ENCODE measurements at regions not wholly inside any gene's neighbourhood (a gene's known extent, or its start where the extent isn't known, plus 50 kb on each side); places are given as distances from the start of the nearest gene placed in this dataset.

GRCh38 chr11:128251140-128251539 lies 336.2 kb downstream of the ETS1 start:
- peak; percentile 40 for DNase-seq (ENCODE audit: low read depth)
- no peak overlapping the region for H3K4me3 ChIP-seq (ENCODE audit: low read depth, low read length)
- TF ChIP-seq, protein P1, sequence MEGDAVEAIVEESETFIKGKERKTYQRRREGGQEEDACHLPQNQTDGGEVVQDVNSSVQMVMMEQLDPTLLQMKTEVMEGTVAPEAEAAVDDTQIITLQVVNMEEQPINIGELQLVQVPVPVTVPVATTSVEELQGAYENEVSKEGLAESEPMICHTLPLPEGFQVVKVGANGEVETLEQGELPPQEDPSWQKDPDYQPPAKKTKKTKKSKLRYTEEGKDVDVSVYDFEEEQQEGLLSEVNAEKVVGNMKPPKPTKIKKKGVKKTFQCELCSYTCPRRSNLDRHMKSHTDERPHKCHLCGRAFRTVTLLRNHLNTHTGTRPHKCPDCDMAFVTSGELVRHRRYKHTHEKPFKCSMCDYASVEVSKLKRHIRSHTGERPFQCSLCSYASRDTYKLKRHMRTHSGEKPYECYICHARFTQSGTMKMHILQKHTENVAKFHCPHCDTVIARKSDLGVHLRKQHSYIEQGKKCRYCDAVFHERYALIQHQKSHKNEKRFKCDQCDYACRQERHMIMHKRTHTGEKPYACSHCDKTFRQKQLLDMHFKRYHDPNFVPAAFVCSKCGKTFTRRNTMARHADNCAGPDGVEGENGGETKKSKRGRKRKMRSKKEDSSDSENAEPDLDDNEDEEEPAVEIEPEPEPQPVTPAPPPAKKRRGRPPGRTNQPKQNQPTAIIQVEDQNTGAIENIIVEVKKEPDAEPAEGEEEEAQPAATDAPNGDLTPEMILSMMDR (IDR thresholded peaks at IDR 0.05; ENCODE audit: insufficient read depth, low read length) = no peak

DNA sequence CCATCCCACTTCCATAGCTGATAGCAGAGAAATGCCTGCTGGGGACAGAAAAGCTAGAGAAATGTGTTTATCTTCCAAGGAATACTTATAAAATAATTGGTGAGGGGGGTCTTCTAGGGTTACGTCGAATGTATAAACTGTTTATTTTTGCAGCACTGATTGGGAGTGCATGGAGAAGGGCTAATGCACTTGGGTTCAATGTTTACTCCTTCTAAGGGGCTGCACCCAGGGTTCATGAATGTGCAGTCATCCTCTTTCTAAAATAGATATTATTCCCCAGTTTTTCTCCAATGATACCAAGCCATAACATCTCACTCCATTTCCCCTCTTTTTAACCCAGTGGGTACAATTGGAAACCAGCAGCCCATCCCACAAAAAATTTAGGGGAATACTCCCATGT lies 336.9 kb downstream of the ETS1 start:
- TF ChIP-seq, protein P1 (IDR thresholded peaks at IDR 0.05; ENCODE audit: insufficient read depth, low read length) = no peak
- no peak overlapping the region for H3K4me3 ChIP-seq (ENCODE audit: low read depth, low read length)
- DNase-seq (ENCODE audit: low read depth) = no peak

DNA sequence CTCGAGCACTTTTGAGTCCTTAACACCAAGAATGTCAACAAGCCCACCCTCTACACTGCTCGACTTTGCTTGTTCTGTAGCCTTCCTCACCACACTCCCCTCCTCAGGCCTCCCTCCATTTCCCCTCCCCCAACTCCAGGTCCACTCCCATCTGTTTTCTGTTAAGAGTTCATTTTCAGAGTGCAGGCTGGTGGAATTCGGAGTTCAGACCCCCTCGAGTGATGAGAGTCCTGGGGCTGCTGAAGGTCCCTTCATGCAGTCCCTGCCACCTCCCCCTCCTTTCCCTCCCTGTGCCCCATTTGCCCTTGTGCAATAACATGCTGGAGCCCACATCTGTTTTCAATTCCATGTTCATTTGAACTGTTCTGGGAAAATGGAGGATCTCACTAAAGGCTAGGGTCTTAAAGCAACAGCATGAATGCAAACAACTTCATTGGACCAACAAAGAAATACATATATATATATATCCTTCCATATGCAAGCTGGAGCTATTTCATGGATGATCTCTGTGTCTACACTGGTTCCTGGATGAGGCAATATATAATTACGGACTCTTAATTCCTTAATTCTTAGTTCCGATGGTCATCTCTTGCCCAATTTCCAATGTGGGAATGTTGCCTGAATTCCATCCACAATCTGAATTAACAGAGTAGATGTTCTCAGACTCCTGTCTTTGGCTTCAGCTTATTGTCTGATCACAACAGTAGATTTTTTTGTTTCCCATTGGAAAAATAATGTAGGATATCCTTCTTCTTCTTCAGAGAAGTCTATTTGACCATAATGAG lies 340.4 kb downstream of the ETS1 start:
- TF ChIP-seq, protein P1 (IDR thresholded peaks at IDR 0.05; ENCODE audit: insufficient read depth, low read length) = no peak
- peak; percentile 47 for DNase-seq (ENCODE audit: low read depth)
- H3K4me3 ChIP-seq (ENCODE audit: low read depth, low read length) = no peak overlapping the region

- TF ChIP-seq, protein P1 (IDR thresholded peaks at IDR 0.05; ENCODE audit: insufficient read depth, low read length) = no peak
- H3K4me3 ChIP-seq (ENCODE audit: low read depth, low read length) = no peak overlapping the region
- DNase-seq (ENCODE audit: low read depth) = peak; percentile 74
Observed at GRCh38 chr11:128246364-128246801, 341.0 kb downstream of the ETS1 start.

DNA sequence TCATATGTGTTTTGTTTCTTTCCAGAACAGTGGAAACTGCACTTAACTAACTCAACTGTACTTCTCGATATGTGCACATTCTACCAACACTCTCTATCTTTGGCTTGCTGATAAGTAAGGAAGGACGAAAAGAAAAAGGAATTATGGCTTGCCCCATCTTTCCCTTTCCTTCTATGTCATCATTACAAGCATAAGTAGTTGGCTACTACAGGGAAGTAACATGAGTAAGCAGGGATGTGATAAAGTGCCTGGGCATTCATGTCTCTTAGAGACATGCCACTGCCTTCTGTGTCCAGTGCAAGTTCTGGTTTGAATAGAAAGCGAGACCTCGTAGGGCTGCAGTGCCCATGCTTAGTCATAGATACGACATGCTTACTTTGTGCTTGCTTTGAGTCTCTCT lies 342.5 kb downstream of the ETS1 start:
- peak; percentile 43 for DNase-seq (ENCODE audit: low read depth)
- TF ChIP-seq, protein P1 (IDR thresholded peaks at IDR 0.05; ENCODE audit: insufficient read depth, low read length) = no peak
- H3K4me3 ChIP-seq (ENCODE audit: low read depth, low read length) = no peak overlapping the region

DNA sequence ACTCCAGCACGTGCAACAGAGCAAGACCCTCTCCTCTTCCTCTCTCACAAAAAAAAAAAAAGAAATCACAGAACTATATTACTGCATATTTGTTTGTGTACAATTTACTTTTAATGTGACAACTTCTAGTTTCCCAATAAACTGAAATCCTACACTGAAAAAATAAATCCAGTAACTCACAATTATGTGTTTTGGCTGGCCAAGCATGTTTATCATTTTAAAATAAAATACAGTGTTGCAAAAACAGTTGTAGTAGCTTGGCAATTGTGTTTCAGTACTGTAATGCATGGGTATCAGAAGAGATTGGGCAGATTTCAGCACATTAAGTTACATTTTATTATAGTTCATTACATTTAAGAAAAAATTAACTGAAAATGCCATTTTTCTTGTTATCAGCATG lies 344.9 kb downstream of the ETS1 start:
- H3K4me3 ChIP-seq (ENCODE audit: low read depth, low read length) = no peak overlapping the region
- TF ChIP-seq, protein P1 (IDR thresholded peaks at IDR 0.05; ENCODE audit: insufficient read depth, low read length) = no peak
- DNase-seq (ENCODE audit: low read depth) = no peak

Measured in fibroblast of the aortic adventitia (primary cell).